SK-N-SH treated with all-trans-retinoic acid at 6 μM for 48 hours (cell line): ENCODE measurements at regions not wholly inside any gene's neighbourhood (a gene's known extent, or its start where the extent isn't known, plus 50 kb on each side); places are given as distances from the start of the nearest gene placed in this dataset.

Experiments
- ATAC-seq: fragments of 200-7000 bp; cut with Tn5 transposase; 3 replicates; pipeline ENCODE4 v1.9.1; 2020; ENCODE audit warnings: mild to moderate bottlenecking, moderate library complexity
- ARNTL ChIP-seq: fragments of 450-650 bp; formaldehyde crosslinking; IDR thresholded peaks from 2 replicates; pipeline ENCODE4 v1.5.0; 2020; ENCODE audit warnings: low read depth, mild to moderate bottlenecking, moderate library complexity, borderline replicate concordance
- BACH2 ChIP-seq: fragments of 250-450 bp; sonication (Bioruptor Pico); IDR thresholded peaks from 2 replicates; pipeline ENCODE4 v1.9.0; 2021; ENCODE audit warnings: mild to moderate bottlenecking, borderline replicate concordance
- CREB5 ChIP-seq: fragments of 250-450 bp; sonication (Bioruptor Pico); IDR thresholded peaks from 2 replicates; pipeline ENCODE4 v1.5.1; 2020; ENCODE audit warnings: low read depth, mild to moderate bottlenecking, moderate library complexity
- CSDC2 ChIP-seq: fragments of 250-450 bp; sonication (Bioruptor Pico); IDR thresholded peaks from 2 replicates; pipeline ENCODE4 v1.5.0; 2020; ENCODE audit warnings: mild to moderate bottlenecking, moderate library complexity
- CSRNP3 ChIP-seq: fragments of 250-450 bp; sonication (Bioruptor Pico); IDR thresholded peaks from 2 replicates; pipeline ENCODE4 v1.5.1; 2021; ENCODE audit warnings: mild to moderate bottlenecking, moderate library complexity
- ESRRG ChIP-seq: fragments of 250-450 bp; sonication (Bioruptor Pico); IDR thresholded peaks from 2 replicates; pipeline ENCODE4 v1.6.1; 2021; ENCODE audit warnings: mild to moderate bottlenecking
- GLIS3 ChIP-seq: fragments of 250-450 bp; sonication (Bioruptor Pico); IDR thresholded peaks from 2 replicates; pipeline ENCODE4 v1.5.0; 2020; ENCODE audit warnings: mild to moderate bottlenecking, moderate library complexity
- OSR1 ChIP-seq: fragments of 250-450 bp; sonication (Bioruptor Pico); IDR thresholded peaks from 2 replicates; pipeline ENCODE4 v1.8.0; 2022; ENCODE audit warnings: moderate library complexity, mild to moderate bottlenecking, inconsistent platforms
- PATZ1 ChIP-seq: fragments of 250-450 bp; sonication (Bioruptor Pico); IDR thresholded peaks from 2 replicates; pipeline ENCODE4 v1.8.0; 2020; ENCODE audit warnings: mild to moderate bottlenecking, moderate library complexity, borderline replicate concordance
- POU6F1 ChIP-seq: fragments of 250-450 bp; sonication (Bioruptor Pico); IDR thresholded peaks from 2 replicates; pipeline ENCODE4 v1.8.0; 2021; ENCODE audit warnings: low read depth, mild to moderate bottlenecking, moderate library complexity, borderline replicate concordance
- PPARA ChIP-seq: fragments of 250-450 bp; sonication (Bioruptor Pico); IDR thresholded peaks from 2 replicates; pipeline ENCODE4 v1.5.0; 2020; ENCODE audit warnings: mild to moderate bottlenecking, borderline replicate concordance
- RARB ChIP-seq: fragments of 250-450 bp; sonication (Bioruptor Pico); IDR thresholded peaks from 2 replicates; pipeline ENCODE4 v1.8.0; 2021; ENCODE audit warnings: mild to moderate bottlenecking, moderate library complexity
- SNAI2 ChIP-seq: fragments of 250-450 bp; sonication (Bioruptor Pico); IDR thresholded peaks from 2 replicates; pipeline ENCODE4 v1.5.0; 2020; ENCODE audit warnings: mild to moderate bottlenecking, moderate library complexity
- TCF4 ChIP-seq: fragments of 250-450 bp; sonication (Bioruptor Pico); IDR thresholded peaks from 2 replicates; pipeline ENCODE4 v1.8.0; 2021; ENCODE audit warnings: mild to moderate bottlenecking, moderate library complexity, borderline replicate concordance
- TOX ChIP-seq: fragments of 250-450 bp; sonication (Bioruptor Pico); IDR thresholded peaks from 2 replicates; pipeline ENCODE4 v1.8.0; 2021; ENCODE audit warnings: mild to moderate bottlenecking, moderate library complexity, borderline replicate concordance
- TSHZ2 ChIP-seq: fragments of 250-450 bp; sonication (Bioruptor Pico); IDR thresholded peaks from 2 replicates; pipeline ENCODE4 v1.5.0; 2020; ENCODE audit warnings: mild to moderate bottlenecking, moderate library complexity
- ZC3H10 ChIP-seq: fragments of 250-450 bp; sonication (Bioruptor Pico); IDR thresholded peaks from 2 replicates; pipeline ENCODE4 v1.5.1; 2021; ENCODE audit warnings: mild to moderate bottlenecking, moderate library complexity
- ZFP3 ChIP-seq: fragments of 250-450 bp; sonication (Bioruptor Pico); IDR thresholded peaks from 2 replicates; pipeline ENCODE4 v1.5.0; 2020; ENCODE audit warnings: mild to moderate bottlenecking, moderate library complexity
- ZFP30 ChIP-seq: fragments of 450-650 bp; formaldehyde crosslinking; IDR thresholded peaks from 2 replicates; pipeline ENCODE4 v1.5.0; 2022; ENCODE audit warnings: mild to moderate bottlenecking, moderate library complexity
- ZNF565 ChIP-seq: fragments of 450-650 bp; formaldehyde crosslinking; conservative IDR thresholded peaks from 2 replicates; pipeline ENCODE4 v1.5.0; 2020; ENCODE audit warnings: low read depth, mild to moderate bottlenecking, moderate library complexity
- ZNF8 ChIP-seq: fragments of 450-650 bp; formaldehyde crosslinking; IDR thresholded peaks from 2 replicates; pipeline ENCODE4 v1.5.0; 2020; ENCODE audit warnings: mild to moderate bottlenecking, moderate library complexity

- ATAC-seq: no peak
- TF ChIP-seq PATZ1: no peak
- no peak for TF ChIP-seq TOX
- TF ChIP-seq OSR1: no peak
- TF ChIP-seq ZFP3 (CRISPR knock-in tag): no peak
- no peak for TF ChIP-seq ZFP30 (CRISPR knock-in tag)
- no peak for TF ChIP-seq RARB (CRISPR knock-in tag)
- TF ChIP-seq, all 23 proteins: peak for 0
Observed at GRCh38 chr2:43136876-43137275, 89.5 kb downstream of the ZFP36L2 start.

- no peak for ATAC-seq
- no peak for TF ChIP-seq ZC3H10 (CRISPR knock-in tag)
- no peak for TF ChIP-seq ZFP3 (CRISPR knock-in tag)
- no peak for TF ChIP-seq TSHZ2 (CRISPR knock-in tag)
- TF ChIP-seq PPARA (CRISPR knock-in tag): no peak
- TF ChIP-seq OSR1: no peak
- TF ChIP-seq BACH2 (CRISPR knock-in tag): no peak
- TF ChIP-seq ZNF8 (CRISPR knock-in tag): no peak
- no peak for TF ChIP-seq GLIS3 (CRISPR knock-in tag)
- TF ChIP-seq POU6F1: no peak
- no peak for TF ChIP-seq ZFP30 (CRISPR knock-in tag)
- TF ChIP-seq RARB (CRISPR knock-in tag): no peak
- TF ChIP-seq CREB5 (CRISPR knock-in tag): no peak
- no peak for TF ChIP-seq ESRRG (CRISPR knock-in tag)
- no peak for TF ChIP-seq ARNTL (CRISPR knock-in tag)
- TF ChIP-seq TCF4 (CRISPR knock-in tag): no peak
- TF ChIP-seq TOX: no peak
- TF ChIP-seq SNAI2 (CRISPR knock-in tag): no peak
Observed at GRCh38 chr2:43136011-43136799, 90.2 kb downstream of the ZFP36L2 start.

GRCh38 chr2:43135583-43135982 is 90.8 kb downstream of the ZFP36L2 start:
- no peak for ATAC-seq
- TF ChIP-seq ZNF565 (no peak), ZC3H10 (CRISPR knock-in tag) (no peak), CSRNP3 (CRISPR knock-in tag) (no peak), CREB5 (CRISPR knock-in tag) (no peak), PPARA (CRISPR knock-in tag) (no peak), CSDC2 (CRISPR knock-in tag) (no peak), TSHZ2 (CRISPR knock-in tag) (no peak), POU6F1 (no peak), TCF4 (CRISPR knock-in tag) (no peak)
